PC-9 (cell line): ENCODE measurements at regions not wholly inside any gene's neighbourhood (a gene's known extent, or its start where the extent isn't known, plus 50 kb on each side); places are given as distances from the start of the nearest gene placed in this dataset.

Experiments
- BruUV-seq: library from RNA; stranded (reverse); fragments of 400-500 nt; replicated peaks from 2 replicates; lab custom pipeline; 2021; lab: Mats Ljungman, UMichigan
- CTCF ChIA-PET: fragments of 300-600 bp; sonication (Branson Sonifier 250); formaldehyde crosslinking; loops from one replicate; lab custom pipeline; 2022; ENCODE audit warnings: antibody characterized with exemption; lab: Charles Lee
- POLR2A ChIA-PET: fragments of 300-600 bp; sonication (Branson Sonifier 250); formaldehyde crosslinking; loops from one replicate; lab custom pipeline; 2022; ENCODE audit warnings: antibody characterized with exemption; ENCODE audit not compliant: unreplicated experiment; lab: Charles Lee
- DNase-seq, 2 experiments: peaks; one replicate each; pipeline versions ENCODE4 v3.0.0 to v3.0.0-alpha.2; 2015 to 2022; ENCODE audit warnings: mixed read lengths in 1 of 2
- H2AFZ ChIP-seq: fragments of 200-600 bp; sonication (generic); 2 replicates; pipeline ENCODE4 v1.8.1; 2017; ENCODE audit warnings: antibody characterized with exemption
- H3F3A ChIP-seq: fragments of 200-600 bp; sonication (generic); 2 replicates; pipeline ENCODE4 v1.8.1; 2017; ENCODE audit warnings: antibody characterized with exemption, mild to moderate bottlenecking, low read depth; ENCODE audit not compliant: insufficient read depth
- H3K27ac ChIP-seq: fragments of 200-600 bp; sonication (generic); 2 replicates; pipeline ENCODE4 v1.6.1; 2016; ENCODE audit warnings: mixed run types
- H3K27me3 ChIP-seq: fragments of 200-600 bp; sonication (generic); 2 replicates; pipeline ENCODE4 v1.6.1; 2016; ENCODE audit warnings: low read depth, mixed run types; ENCODE audit not compliant: insufficient read depth
- H3K36me3 ChIP-seq: fragments of 200-600 bp; sonication (generic); 2 replicates; pipeline ENCODE4 v1.6.1; 2016; ENCODE audit warnings: low read depth, mixed run types
- H3K4me1 ChIP-seq: fragments of 200-600 bp; sonication (generic); replicated peaks from 2 replicates; pipeline ENCODE4 v1.6.1; 2016; ENCODE audit warnings: mixed run types; ENCODE audit not compliant: insufficient read depth
- H3K4me2 ChIP-seq: fragments of 200-600 bp; sonication (generic); 2 replicates; pipeline ENCODE4 v1.6.1; 2017; ENCODE audit warnings: mixed run types
- H3K4me3 ChIP-seq: fragments of 200-600 bp; sonication (generic); 2 replicates; pipeline ENCODE4 v1.6.1; 2016; ENCODE audit warnings: mixed run types
- H3K79me2 ChIP-seq: fragments of 200-600 bp; sonication (generic); 2 replicates; pipeline ENCODE4 v1.6.1; 2017; ENCODE audit warnings: low read depth, mixed run types
- H3K9me2 ChIP-seq: fragments of 200-600 bp; sonication (generic); 2 replicates; pipeline ENCODE4 v1.8.1; 2017; ENCODE audit warnings: mild to moderate bottlenecking; ENCODE audit not compliant: insufficient read depth
- H3K9me3 ChIP-seq: fragments of 200-600 bp; sonication (generic); 2 replicates; pipeline ENCODE4 v1.8.1; 2016; ENCODE audit warnings: low read depth; ENCODE audit not compliant: insufficient read depth
- H4K20me1 ChIP-seq: fragments of 200-600 bp; sonication (generic); 2 replicates; pipeline ENCODE4 v1.8.1; 2017; ENCODE audit not compliant: insufficient read depth
- EZH2 ChIP-seq: fragments of 200-600 bp; sonication (generic); IDR thresholded peaks from 2 replicates; pipeline ENCODE4 v1.8.0; 2017; ENCODE audit warnings: antibody characterized with exemption, low read depth
- intact Hi-C: fragments of 100-400 bp; cut with micrococcal nuclease; formaldehyde crosslinking; loops from one replicate; pipeline ENCODE4 v1.10.0; 2022; ENCODE audit not compliant: unreplicated experiment
- TF ChIP-seq, protein P1 (sequence below): fragments of 200-600 bp; sonication (generic); conservative IDR thresholded peaks from 2 replicates; pipeline ENCODE4 v1.6.1; 2017; ENCODE audit warnings: mixed run types, antibody characterized with exemption, mild to moderate bottlenecking, moderate library complexity

DNA sequence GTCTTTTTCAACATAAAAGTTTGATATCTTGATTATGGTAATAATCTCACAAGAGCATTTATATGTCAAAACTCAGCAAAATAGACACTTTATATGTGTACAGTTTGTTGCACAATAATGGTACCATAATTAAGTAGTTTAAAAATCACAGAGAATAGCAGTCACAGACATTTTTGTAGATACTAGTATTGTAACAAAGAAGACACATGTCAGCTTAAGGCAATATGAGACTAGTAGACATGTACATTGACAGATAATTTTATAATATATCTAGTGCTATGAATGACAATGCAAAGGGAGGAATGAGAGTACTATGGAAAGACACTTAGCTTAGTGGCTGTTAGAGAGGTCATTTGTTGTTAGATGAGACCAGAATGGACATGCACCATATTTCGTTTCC lies 1490.6 kb upstream of the CDH6 start:
- no TSS peak for BruUV-seq
- Histone ChIP-seq H3K9me2 (0 out of 2 replicates have a peak, but pooled peaks cover 7% of the 10 kb centered on the region), H3K4me1 (no peaks in the 10 kb centered on the region), H3F3A (no peaks in the 10 kb centered on the region; the same call in 1 of the 2 replicates), H3K4me2 (no peak overlapping the region), H3K36me3 (no peaks in the 10 kb centered on the region), H3K4me3 (no peak overlapping the region), H2AFZ (no peak overlapping the region), H3K27me3 (no peaks in the 10 kb centered on the region), H3K9me3 (no peaks in the 10 kb centered on the region), H3K79me2 (no peaks in the 10 kb centered on the region), H3K27ac (no peak overlapping the region), H4K20me1 (no peaks in the 10 kb centered on the region)
- intact Hi-C loops: no loop called here
- ChIA-PET CTCF (no interaction called here), POLR2A (no interaction called here)
- DNase-seq: no peak
- TF ChIP-seq, protein P1, sequence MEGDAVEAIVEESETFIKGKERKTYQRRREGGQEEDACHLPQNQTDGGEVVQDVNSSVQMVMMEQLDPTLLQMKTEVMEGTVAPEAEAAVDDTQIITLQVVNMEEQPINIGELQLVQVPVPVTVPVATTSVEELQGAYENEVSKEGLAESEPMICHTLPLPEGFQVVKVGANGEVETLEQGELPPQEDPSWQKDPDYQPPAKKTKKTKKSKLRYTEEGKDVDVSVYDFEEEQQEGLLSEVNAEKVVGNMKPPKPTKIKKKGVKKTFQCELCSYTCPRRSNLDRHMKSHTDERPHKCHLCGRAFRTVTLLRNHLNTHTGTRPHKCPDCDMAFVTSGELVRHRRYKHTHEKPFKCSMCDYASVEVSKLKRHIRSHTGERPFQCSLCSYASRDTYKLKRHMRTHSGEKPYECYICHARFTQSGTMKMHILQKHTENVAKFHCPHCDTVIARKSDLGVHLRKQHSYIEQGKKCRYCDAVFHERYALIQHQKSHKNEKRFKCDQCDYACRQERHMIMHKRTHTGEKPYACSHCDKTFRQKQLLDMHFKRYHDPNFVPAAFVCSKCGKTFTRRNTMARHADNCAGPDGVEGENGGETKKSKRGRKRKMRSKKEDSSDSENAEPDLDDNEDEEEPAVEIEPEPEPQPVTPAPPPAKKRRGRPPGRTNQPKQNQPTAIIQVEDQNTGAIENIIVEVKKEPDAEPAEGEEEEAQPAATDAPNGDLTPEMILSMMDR: no peak
- TF ChIP-seq EZH2: no peak

DNA sequence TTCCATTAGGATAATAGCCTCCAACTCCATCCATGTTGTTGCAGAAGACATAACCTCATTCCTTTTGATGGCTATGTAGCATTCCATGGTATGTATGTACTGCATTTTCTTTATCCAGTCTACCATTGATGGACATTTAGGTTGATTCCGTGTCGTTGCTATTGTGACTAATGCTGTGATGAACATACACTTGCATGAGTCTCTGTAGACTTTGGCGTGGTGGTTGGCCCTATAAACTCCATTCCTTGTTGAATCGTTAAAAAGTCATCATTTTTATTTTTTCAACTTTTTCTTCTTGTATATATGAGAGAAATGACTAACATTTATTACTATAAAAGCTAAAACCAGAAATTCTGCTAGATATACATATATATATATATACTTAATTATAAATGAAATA lies 1491.9 kb upstream of the CDH6 start:
- no peaks in the 10 kb centered on the region for H3K27me3 ChIP-seq
- CTCF ChIA-PET: no interaction called here
- no peaks in the 10 kb centered on the region for H4K20me1 ChIP-seq
- POLR2A ChIA-PET: no interaction called here
- H3K4me1 ChIP-seq: no peaks in the 10 kb centered on the region
- no peaks in the 10 kb centered on the region; the same call in 1 of the 2 replicates for H3F3A ChIP-seq
- H3K36me3 ChIP-seq: no peaks in the 10 kb centered on the region
- no peak overlapping the region for H3K4me2 ChIP-seq
- H2AFZ ChIP-seq: no peak overlapping the region
- H3K9me2 ChIP-seq: 0 out of 2 replicates have a peak, but pooled peaks cover 7% of the 10 kb centered on the region
- intact Hi-C loops: no loop called here
- no TSS peak for BruUV-seq
- no peaks in the 10 kb centered on the region for H3K79me2 ChIP-seq
- no peaks in the 10 kb centered on the region for H3K9me3 ChIP-seq
- no peak overlapping the region for H3K4me3 ChIP-seq
- no peak for DNase-seq
- TF ChIP-seq, protein P1: no peak
- no peak for TF ChIP-seq EZH2
- H3K27ac ChIP-seq: no peak overlapping the region

DNA sequence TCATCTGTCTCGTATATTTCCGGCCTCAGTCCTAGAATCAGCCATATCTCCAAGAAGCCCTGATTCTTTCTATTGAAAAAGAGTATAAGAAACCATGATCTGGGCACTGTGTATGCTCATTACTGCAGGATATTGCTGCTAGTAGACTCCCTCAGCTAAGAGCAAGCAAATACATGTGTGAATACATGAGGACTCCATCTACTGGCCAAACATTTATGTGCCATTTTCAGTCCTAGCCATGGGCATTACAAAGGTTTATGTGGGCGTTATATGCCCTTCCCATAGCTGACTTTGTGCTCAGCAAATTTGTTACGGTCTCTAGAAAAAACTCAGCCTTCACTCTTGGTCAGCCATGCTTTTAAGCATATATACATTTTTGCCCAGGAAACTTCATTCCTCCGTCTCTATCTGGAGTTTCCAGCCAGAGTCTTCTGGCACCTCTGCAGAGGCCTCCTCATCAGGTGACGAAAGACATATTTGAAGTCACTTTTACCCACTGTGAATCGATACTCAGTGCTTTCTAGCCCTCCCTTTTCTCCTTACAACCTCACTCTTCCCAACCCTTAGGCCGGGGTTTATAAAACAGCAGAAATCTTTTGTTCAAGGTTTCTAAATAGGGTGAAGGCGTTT lies 1495.6 kb upstream of the CDH6 start:
- no peak overlapping the region for H2AFZ ChIP-seq
- H3K27ac ChIP-seq: no peak overlapping the region
- BruUV-seq: no TSS peak
- DNase-seq: no peak
- H3K4me1 ChIP-seq: no peaks in the 10 kb centered on the region
- H3F3A ChIP-seq: no peaks in the 10 kb centered on the region; the same call in 1 of the 2 replicates
- no peaks in the 10 kb centered on the region for H3K9me3 ChIP-seq
- no peak overlapping the region for H3K4me3 ChIP-seq
- intact Hi-C loops: loop anchor here (5.0 kb wide), 1 partner anchor 331 kb away; no protein-coding TSS in a partner anchor
- 0 out of 2 replicates have a peak, but pooled peaks cover 7% of the 10 kb centered on the region for H3K9me2 ChIP-seq
- no peaks in the 10 kb centered on the region for H4K20me1 ChIP-seq
- H3K4me2 ChIP-seq: no peak overlapping the region
- POLR2A ChIA-PET: no interaction called here
- no peak for TF ChIP-seq EZH2
- TF ChIP-seq, protein P1: peak; percentile 49; the same call in 1 of the 2 replicates
- H3K79me2 ChIP-seq: no peaks in the 10 kb centered on the region
- CTCF ChIA-PET: interaction anchor here (0.5 to 0.6 kb wide), 3 partner anchors 103 to 331 kb away, joined by 3 to 6 read pairs (median 5); no protein-coding TSS in a partner anchor
- no peaks in the 10 kb centered on the region for H3K36me3 ChIP-seq
- H3K27me3 ChIP-seq: no peaks in the 10 kb centered on the region
